PFSK-1 (cell line): ENCODE measurements at regions not wholly inside any gene's neighbourhood (a gene's known extent, or its start where the extent isn't known, plus 50 kb on each side); places are given as distances from the start of the nearest gene placed in this dataset.

ENCODE experiments used
- POLR2AphosphoS5 ChIP-seq: IDR thresholded peaks from 2 replicates; pipeline ENCODE4 v1.6.1; 2012; ENCODE audit warnings: low read depth, mild to moderate bottlenecking, control low read depth, low read length, moderate library complexity
- SIN3A ChIP-seq: IDR thresholded peaks from 2 replicates; pipeline ENCODE4 v1.6.1; 2012; ENCODE audit warnings: mild to moderate bottlenecking, low read length, moderate library complexity, borderline replicate concordance; ENCODE audit not compliant: insufficient read depth
- TAF1 ChIP-seq: IDR thresholded peaks from 2 replicates; pipeline ENCODE4 v1.6.1; 2012; ENCODE audit warnings: low read length, control low read depth, borderline replicate concordance; ENCODE audit not compliant: insufficient read depth

- TF ChIP-seq POLR2AphosphoS5 (no peak), SIN3A (no peak), TAF1 (no peak)
Observed at GRCh38 chr6:137579612-137580011, 85.4 kb upstream of the OLIG3 start.
